H9 (cell line): ENCODE measurements at regions not wholly inside any gene's neighbourhood (a gene's known extent, or its start where the extent isn't known, plus 50 kb on each side); places are given as distances from the start of the nearest gene placed in this dataset.

Source experiments
- DNase-seq: peaks from one replicate; pipeline ENCODE4 v3.0.0-alpha.2; 2017
- H2AFZ ChIP-seq: one replicate; pipeline ENCODE4 v1.6.1; 2013; ENCODE audit warnings: mild to moderate bottlenecking, low read length, control low read depth, moderate library complexity
- H2AK5ac ChIP-seq: 2 replicates; pipeline ENCODE4 v1.6.1; 2013; ENCODE audit warnings: low read length, control low read depth, mixed read lengths; ENCODE audit not compliant: insufficient read length
- H2BK120ac ChIP-seq: one replicate; pipeline ENCODE4 v1.6.1; 2013; ENCODE audit warnings: low read depth, mild to moderate bottlenecking, low read length, control low read depth, inconsistent platforms; ENCODE audit not compliant: poor library complexity, severe bottlenecking
- H2BK12ac ChIP-seq: 2 replicates; pipeline ENCODE4 v1.6.1; 2013; ENCODE audit warnings: low read length, control low read depth, mixed read lengths, low read depth; ENCODE audit not compliant: insufficient read length
- H2BK15ac ChIP-seq: 2 replicates; pipeline ENCODE4 v1.6.1; 2013; ENCODE audit warnings: low read depth, low read length, control low read depth
- H2BK20ac ChIP-seq: one replicate; pipeline ENCODE4 v1.6.1; 2013; ENCODE audit warnings: low read depth, mild to moderate bottlenecking, low read length, control low read depth, inconsistent platforms; ENCODE audit not compliant: poor library complexity, severe bottlenecking
- H2BK5ac ChIP-seq: 2 replicates; pipeline ENCODE4 v1.6.1; 2013; ENCODE audit warnings: low read length, control low read depth, mixed read lengths; ENCODE audit not compliant: insufficient read length
- H3K14ac ChIP-seq: 2 replicates; pipeline ENCODE4 v1.6.1; 2013; ENCODE audit warnings: low read length, control low read depth; ENCODE audit not compliant: insufficient read depth
- H3K18ac ChIP-seq: 2 replicates; pipeline ENCODE4 v1.6.1; 2013; ENCODE audit warnings: low read depth, mild to moderate bottlenecking, mixed read lengths, low read length, control low read depth; ENCODE audit not compliant: insufficient read length
- H3K23ac ChIP-seq: 2 replicates; pipeline ENCODE4 v1.6.1; 2013; ENCODE audit warnings: low read length, control low read depth, mixed read lengths, low read depth; ENCODE audit not compliant: insufficient read length
- H3K23me2 ChIP-seq: 2 replicates; pipeline ENCODE4 v1.6.1; 2013; ENCODE audit warnings: low read depth, mild to moderate bottlenecking, mixed read lengths, low read length, control low read depth; ENCODE audit not compliant: insufficient read length, poor library complexity, severe bottlenecking
- H3K27ac ChIP-seq: 2 replicates; pipeline ENCODE4 v1.5.1; 2013; ENCODE audit warnings: low read length, control low read depth, mixed read lengths, low read depth; ENCODE audit not compliant: insufficient read length
- H3K27me3 ChIP-seq: 2 replicates; pipeline ENCODE4 v1.6.1; 2013; ENCODE audit warnings: low read length, control low read depth, inconsistent platforms; ENCODE audit not compliant: insufficient read depth
- H3K4ac ChIP-seq: 2 replicates; pipeline ENCODE4 v1.6.1; 2013; ENCODE audit warnings: low read depth, mild to moderate bottlenecking, control low read depth, inconsistent platforms, low read length, moderate library complexity
- H3K4me1 ChIP-seq: 2 replicates; pipeline ENCODE4 v1.6.1; 2013; ENCODE audit warnings: low read length, control low read depth, inconsistent platforms; ENCODE audit not compliant: insufficient read depth
- H3K4me2 ChIP-seq: 2 replicates; pipeline ENCODE4 v1.6.1; 2013; ENCODE audit warnings: low read length, control low read depth, mixed read lengths; ENCODE audit not compliant: insufficient read length, insufficient read depth
- H3K56ac ChIP-seq: 2 replicates; pipeline ENCODE4 v1.6.1; 2013; ENCODE audit warnings: low read depth, mild to moderate bottlenecking, mixed read lengths, low read length, control low read depth; ENCODE audit not compliant: insufficient read length
- H3K79me1 ChIP-seq: 2 replicates; pipeline ENCODE4 v1.6.1; 2013; ENCODE audit warnings: low read depth, mild to moderate bottlenecking, moderate library complexity, low read length, control low read depth, inconsistent platforms; ENCODE audit not compliant: insufficient read depth, poor library complexity, severe bottlenecking
- H3K79me2 ChIP-seq: 2 replicates; pipeline ENCODE4 v1.6.1; 2013; ENCODE audit warnings: low read length, control low read depth, inconsistent platforms; ENCODE audit not compliant: insufficient read depth
- H3K9ac ChIP-seq: 2 replicates; pipeline ENCODE4 v1.6.1; 2013; ENCODE audit warnings: low read length, control low read depth, mixed read lengths; ENCODE audit not compliant: insufficient read length; ENCODE audit errors: extremely low read depth
- H3K9me3 ChIP-seq: one replicate; pipeline ENCODE4 v1.6.1; 2013; ENCODE audit warnings: low read depth, low read length, inconsistent platforms; ENCODE audit not compliant: control insufficient read depth
- H3T11ph ChIP-seq: one replicate; pipeline ENCODE4 v1.6.1; 2013; ENCODE audit warnings: mild to moderate bottlenecking, low read length, control low read depth, inconsistent platforms
- H4K20me1 ChIP-seq: one replicate; pipeline ENCODE4 v1.6.1; 2013; ENCODE audit not compliant: control insufficient read depth, insufficient read length, insufficient read depth
- H4K5ac ChIP-seq: 2 replicates; pipeline ENCODE4 v1.6.1; 2013; ENCODE audit warnings: low read depth, mild to moderate bottlenecking, mixed read lengths, low read length, control low read depth; ENCODE audit not compliant: insufficient read length
- H4K8ac ChIP-seq: replicated peaks from 2 replicates; pipeline ENCODE4 v1.6.1; 2013; ENCODE audit warnings: low read length, control low read depth, mixed read lengths, low read depth; ENCODE audit not compliant: insufficient read length
- H4K91ac ChIP-seq: 2 replicates; pipeline ENCODE4 v1.6.1; 2013; ENCODE audit warnings: low read depth, mild to moderate bottlenecking, moderate library complexity, mixed read lengths, low read length, control low read depth; ENCODE audit not compliant: insufficient read length
- H3K27ac Mint-ChIP-seq, 3 experiments: 2 replicates in 2 of 3; 3 replicates in 1 of 3; pipeline ENCODE4 v1.8.0; 2020 to 2021; ENCODE audit warnings: mixed read lengths in 3 of 3, mild to moderate bottlenecking in 1 of 3, moderate library complexity in 1 of 3
- H3K27me3 Mint-ChIP-seq: 2 replicates; pipeline ENCODE4 v1.8.0; 2021; ENCODE audit warnings: low read depth, mild to moderate bottlenecking, moderate library complexity, mixed read lengths
- H3K36me3 Mint-ChIP-seq, 3 experiments: 2 replicates in 2 of 3; 3 replicates in 1 of 3; pipeline ENCODE4 v1.8.0; 2020 to 2021; ENCODE audit warnings: low read depth in 3 of 3, mixed read lengths in 3 of 3; ENCODE audit not compliant: insufficient read depth in 1 of 3
- H3K4me1 Mint-ChIP-seq, 2 experiments: 2 replicates each; pipeline ENCODE4 v1.8.0; 2020; ENCODE audit warnings: mixed read lengths in 2 of 2
- H3K4me3 Mint-ChIP-seq, 2 experiments: 2 replicates in 1 of 2; 3 replicates in 1 of 2; pipeline ENCODE4 v1.8.0; 2020 to 2021; ENCODE audit warnings: mild to moderate bottlenecking in 2 of 2, mixed read lengths in 2 of 2, moderate library complexity in 1 of 2
- H3K9me3 Mint-ChIP-seq, 2 experiments: 2 replicates in 1 of 2; 3 replicates in 1 of 2; pipeline ENCODE4 v1.8.0; 2020; ENCODE audit warnings: mild to moderate bottlenecking in 2 of 2, mixed read lengths in 2 of 2, moderate library complexity in 1 of 2
- CTCF ChIP-seq: fragments of 200-600 bp; sonication (generic); conservative IDR thresholded peaks from 3 replicates; pipeline ENCODE4 v1.8.0; 2021; ENCODE audit warnings: antibody characterized with exemption, mild to moderate bottlenecking

- H3K4me2 ChIP-seq, result no peak overlapping the region
- no peaks in the 10 kb centered on the region for H3K4me1 Mint-ChIP-seq
- no peak overlapping the region for H4K5ac ChIP-seq
- no peak overlapping the region for H3K56ac ChIP-seq
- no peak overlapping the region for H3K9ac ChIP-seq
- H3K27me3 Mint-ChIP-seq, result no peaks in the 10 kb centered on the region
- H3K4me3 Mint-ChIP-seq, result no peak overlapping the region
- H3K27ac Mint-ChIP-seq, result no peak overlapping the region
- no peaks in the 10 kb centered on the region for H3K4me1 ChIP-seq
- H3K79me2 ChIP-seq, result no peaks in the 10 kb centered on the region
- no peak overlapping the region for H3K23ac ChIP-seq
- no peak overlapping the region for H4K8ac ChIP-seq
- H3K9me3 Mint-ChIP-seq, result peaks cover 19 to 21% of the 10 kb centered on the region in 2 experiments
- no peak overlapping the region for H3K18ac ChIP-seq
- no peak overlapping the region for H2BK20ac ChIP-seq
- TF ChIP-seq CTCF, result no peak
- no peaks in the 10 kb centered on the region for H3K9me3 ChIP-seq
- no peak overlapping the region for H3K14ac ChIP-seq
- H2BK5ac ChIP-seq, result no peak overlapping the region
- no peak overlapping the region for H2AFZ ChIP-seq
- H3K4ac ChIP-seq, result no peak overlapping the region
- no peak overlapping the region for H2BK120ac ChIP-seq
- H4K91ac ChIP-seq, result no peak overlapping the region
- H4K20me1 ChIP-seq, result no peaks in the 10 kb centered on the region
- H2BK12ac ChIP-seq, result no peak overlapping the region
- DNase-seq, result no peak
- H3K27ac ChIP-seq, result no peak overlapping the region
- no peak overlapping the region for H2BK15ac ChIP-seq
- H3K79me1 ChIP-seq, result no peaks in the 10 kb centered on the region
- no peaks in the 10 kb centered on the region for H3K23me2 ChIP-seq
- peaks cover 12 to 25% (median 15%) of the 10 kb centered on the region in 3 experiments for H3K36me3 Mint-ChIP-seq
- H3K27me3 ChIP-seq, result no peaks in the 10 kb centered on the region
- H3T11ph ChIP-seq, result no peak overlapping the region
- no peak overlapping the region for H2AK5ac ChIP-seq
Observed at GRCh38 chr1:82731216-82731615, 930.5 kb downstream of the ADGRL2 start.
